ENCODE measurements at regions not wholly inside any gene's neighbourhood (a gene's known extent, or its start where the extent isn't known, plus 50 kb on each side); places are given as distances from the start of the nearest gene placed in this dataset.

DNA sequence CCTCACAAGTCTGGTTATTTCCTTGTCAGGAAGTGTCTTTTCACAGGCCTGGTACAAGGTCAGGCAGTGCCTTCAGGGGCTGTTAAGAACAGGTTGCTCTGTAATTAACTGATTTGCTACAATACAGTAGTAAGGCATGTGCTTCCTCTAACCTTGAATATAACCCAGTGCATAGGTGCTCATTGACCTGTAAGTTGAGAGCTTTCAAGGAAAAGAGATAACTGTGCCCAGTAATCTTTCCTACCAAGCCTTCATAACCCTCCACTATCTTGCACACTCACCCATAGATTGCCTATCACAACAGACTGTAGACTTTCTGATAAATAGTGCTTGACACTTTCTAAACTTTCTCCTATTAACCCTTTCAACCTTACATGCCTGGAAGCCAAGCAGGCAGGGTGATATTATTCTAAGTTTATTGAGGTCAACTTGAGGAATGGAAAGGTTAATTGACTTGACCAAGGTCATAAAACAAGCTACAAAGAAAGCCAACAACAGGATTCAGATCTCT, 148.1 kb downstream of the PPARGC1A start:
- no peak for DNase-seq

- DNase-seq, result no peak
Observed at GRCh38 chr4:23737571-23737970, 152.3 kb downstream of the PPARGC1A start.

DNA sequence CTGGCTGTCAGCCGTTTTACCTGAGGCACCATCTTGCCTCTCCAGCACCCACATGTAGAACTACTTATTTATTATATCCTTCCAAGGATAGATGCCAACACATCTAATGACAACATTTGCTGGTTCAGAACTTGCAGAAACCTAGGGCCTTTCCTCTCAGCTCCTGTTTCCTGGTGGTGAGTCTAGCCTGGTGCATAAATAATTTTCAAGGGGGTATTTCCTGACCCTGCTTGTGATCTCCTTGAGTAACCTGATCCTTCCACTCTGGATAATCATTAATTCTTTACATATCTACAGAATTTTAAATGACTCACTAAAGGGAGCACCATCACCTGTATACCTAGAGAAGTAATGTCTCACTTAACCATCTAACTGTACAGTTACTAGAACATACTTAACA, 153.4 kb downstream of the PPARGC1A start:
- no peak for DNase-seq

DNA sequence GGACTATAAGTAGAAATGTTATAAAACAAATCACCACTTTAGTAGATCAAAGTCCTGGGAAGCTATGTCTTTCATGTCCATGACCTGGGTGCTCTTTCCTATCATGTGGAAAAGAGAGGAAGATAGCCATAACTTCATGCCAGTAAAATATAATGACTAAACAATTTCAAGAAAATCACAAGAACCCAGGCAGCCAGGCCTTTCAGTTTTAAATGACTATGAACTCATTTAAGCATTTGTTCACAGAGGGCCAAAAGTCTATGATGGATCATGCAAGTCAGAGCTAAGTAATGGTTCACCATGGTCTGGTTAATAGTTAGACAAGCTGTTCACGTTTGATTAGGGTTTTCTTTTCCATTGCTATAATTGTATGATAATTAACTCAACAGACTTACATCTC, 155.8 kb downstream of the PPARGC1A start:
- DNase-seq, result no peak

- no peak for DNase-seq
Observed at GRCh38 chr4:23733476-23733875, 156.4 kb downstream of the PPARGC1A start.

DNA sequence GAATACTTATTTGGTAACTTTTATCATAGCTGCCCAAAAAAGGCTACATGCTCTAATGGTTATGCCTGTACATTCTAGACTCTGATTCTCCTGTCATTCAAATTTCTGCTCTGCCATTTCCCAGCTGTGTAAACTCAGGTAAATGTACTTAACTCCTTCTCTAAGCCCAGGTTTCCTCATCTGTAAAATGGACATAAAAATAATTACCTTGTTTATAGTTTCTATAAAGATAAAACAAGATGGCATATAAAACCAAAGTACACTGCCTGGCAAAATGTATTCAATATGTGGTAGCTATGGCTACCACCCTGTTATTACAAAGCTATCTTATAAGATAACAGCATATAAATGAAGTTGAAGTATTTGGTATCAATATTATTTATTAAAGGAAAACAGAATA, 158.8 kb downstream of the PPARGC1A start:
- no peak for DNase-seq

GRCh38 chr4:23728971-23729370, 160.9 kb downstream of the PPARGC1A start:
- DNase-seq, result no peak

DNA sequence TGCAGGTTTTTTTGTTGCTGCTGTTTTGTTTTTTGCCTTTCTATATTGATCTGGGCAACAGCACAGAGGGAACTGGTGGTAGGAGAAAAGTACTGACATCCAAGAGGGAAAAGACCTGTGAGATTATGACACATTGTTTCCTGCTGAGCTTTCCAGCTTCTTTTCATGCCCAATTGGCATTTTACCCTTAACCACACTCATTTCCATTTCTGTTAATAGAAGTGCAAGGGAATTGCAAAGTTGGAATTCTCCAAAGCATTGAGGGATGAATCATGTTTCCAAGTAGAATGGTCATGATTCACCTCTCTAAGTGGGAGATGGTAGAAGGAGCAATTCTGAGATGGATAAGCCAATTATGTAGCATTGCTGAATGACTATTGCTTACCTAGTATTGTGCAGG, 161.5 kb downstream of the PPARGC1A start:
- no peak for DNase-seq

GRCh38 chr4:23720556-23720955, 169.3 kb downstream of the PPARGC1A start:
- DNase-seq, result no peak

GRCh38 chr4:23718435-23718834, 171.4 kb downstream of the PPARGC1A start:
- DNase-seq, result no peak

GRCh38 chr4:23717528-23718248, 172.2 kb downstream of the PPARGC1A start:
- DNase-seq, result no peak

GRCh38 chr4:23710298-23710697, 179.5 kb downstream of the PPARGC1A start:
- no peak for DNase-seq

GRCh38 chr4:23707652-23708026, 182.2 kb downstream of the PPARGC1A start:
- DNase-seq, result no peak

DNA sequence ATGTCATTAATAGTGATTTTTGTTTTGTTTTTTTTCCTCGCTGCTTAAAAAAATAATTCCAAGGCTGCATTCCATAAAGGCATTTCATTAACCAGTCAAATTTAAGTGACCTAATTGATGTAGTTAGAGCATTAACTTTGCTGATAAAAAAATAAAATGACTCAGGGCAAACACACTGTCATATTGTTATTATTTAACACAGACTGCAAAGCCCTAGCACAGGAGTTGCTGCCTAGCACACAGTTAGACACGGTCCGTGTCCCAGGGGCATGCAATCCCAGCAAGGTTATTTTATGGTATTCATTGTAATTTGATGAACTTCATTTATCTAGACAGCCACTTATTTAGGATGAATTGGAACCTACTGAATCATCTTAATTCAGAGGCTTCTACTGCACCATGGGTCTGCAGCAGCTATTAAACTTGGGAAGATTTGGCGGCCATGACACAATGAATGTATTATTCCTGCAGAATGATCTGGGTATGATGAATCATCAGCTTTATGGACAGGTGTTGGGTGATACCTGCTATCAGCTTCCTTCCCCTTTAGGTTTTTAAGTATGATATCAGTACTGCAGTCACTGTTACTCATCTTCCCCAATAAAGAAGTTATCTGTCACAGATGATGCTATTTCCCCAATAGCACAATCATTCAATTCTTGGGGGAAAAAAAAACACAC, 182.7 kb downstream of the PPARGC1A start:
- no peak for DNase-seq

DNA sequence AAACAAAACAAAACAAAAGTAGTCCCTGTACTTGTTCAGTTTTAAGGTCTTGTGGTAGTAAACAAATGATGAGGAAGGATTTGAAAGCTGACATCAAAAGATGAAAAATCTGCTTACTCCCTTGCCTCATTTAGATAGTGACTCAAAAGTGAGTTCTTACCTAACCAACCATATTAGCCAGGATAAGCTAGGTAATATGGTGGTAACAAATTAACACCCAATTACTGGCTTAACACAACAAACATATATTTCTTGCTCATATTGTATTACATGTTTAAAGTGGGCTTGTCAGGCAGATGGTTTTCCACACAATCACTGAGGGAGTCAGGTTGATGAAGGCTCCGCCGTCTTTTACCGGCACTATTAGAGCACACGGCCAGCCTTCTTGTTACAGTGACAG, 189.7 kb downstream of the PPARGC1A start:
- no peak for DNase-seq

DNA sequence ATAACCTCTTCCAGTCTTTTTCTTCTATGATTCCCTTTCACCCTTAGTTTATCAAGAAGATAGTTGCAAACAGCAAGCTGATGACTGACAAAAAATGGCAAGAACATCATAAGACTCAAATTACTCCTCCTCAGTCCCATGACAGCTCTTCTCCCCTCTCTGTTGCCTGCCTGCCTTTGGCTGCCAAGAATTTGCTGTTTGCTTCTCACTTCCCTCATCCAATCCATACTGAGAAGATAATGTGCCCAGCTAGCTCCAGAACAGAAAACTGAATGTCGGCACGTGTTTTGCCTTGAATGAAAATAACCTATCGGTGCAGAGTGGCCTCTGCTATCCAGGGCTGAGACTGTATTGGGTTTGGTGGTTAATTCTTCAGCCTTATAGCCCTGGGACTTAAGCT, 192.1 kb downstream of the PPARGC1A start:
- DNase-seq, result no peak

- DNase-seq, result no peak
Observed at GRCh38 chr4:23697001-23697528, 192.8 kb downstream of the PPARGC1A start.

DNA sequence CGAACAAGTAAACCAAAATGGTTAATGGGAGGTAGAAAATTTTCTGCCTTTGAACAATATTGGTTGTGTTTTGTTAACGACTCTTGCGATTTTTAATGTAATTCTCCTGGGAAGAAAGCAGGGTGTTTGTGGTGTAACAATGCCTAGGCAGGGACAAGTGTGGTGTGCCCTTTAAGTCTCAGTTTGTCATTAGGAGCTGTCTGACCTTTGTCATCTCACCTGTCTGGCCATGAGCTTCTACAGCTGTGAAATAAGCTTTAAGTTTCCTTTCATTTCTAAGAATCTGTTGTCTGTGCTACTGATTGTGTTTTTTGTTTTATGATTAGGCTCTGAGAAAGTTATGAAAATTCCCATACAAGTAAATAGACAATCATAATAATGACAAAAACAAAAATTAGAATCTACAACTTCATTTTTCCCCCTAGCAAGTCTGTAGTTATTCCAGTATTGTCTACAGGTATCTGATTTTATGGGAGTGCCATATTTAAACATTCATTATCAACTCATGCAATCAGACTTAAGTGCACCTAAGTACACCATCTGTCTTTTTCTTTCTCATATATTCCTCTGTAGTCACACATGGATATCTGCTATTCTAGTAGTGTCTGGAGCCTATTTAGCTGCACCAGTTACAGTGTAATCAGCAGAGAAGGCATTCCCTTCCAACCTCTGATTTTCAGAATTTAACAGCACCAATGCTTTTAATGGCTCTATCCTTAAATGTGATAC, 203.5 kb downstream of the PPARGC1A start:
- no peak for DNase-seq

GRCh38 chr4:23685471-23685870, 204.4 kb downstream of the PPARGC1A start:
- no peak for DNase-seq

- DNase-seq, result no peak
Observed at GRCh38 chr4:23680671-23681518, 209.0 kb downstream of the PPARGC1A start.

DNA sequence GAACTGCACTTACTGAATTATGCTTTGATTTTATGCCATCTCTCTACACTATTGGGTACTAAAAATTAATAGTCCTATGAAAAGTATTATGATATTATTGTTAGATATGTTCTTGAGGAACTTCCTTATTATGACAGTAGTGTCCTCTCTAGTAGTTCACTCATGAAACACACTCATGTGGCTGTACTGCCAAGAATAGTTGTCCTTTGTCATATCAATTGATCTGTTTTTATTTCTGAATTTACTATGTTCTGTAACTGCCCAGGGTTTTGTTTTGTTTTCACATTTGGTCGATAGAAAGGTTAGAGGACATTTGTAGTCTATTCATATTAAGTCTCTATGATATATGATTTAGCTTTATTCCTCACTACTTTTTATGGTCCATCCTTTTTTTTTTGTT, 215.2 kb downstream of the PPARGC1A start:
- no peak for DNase-seq

- DNase-seq, result no peak
Observed at GRCh38 chr4:23667659-23668058, 222.2 kb downstream of the PPARGC1A start.

GRCh38 chr4:23660865-23661264, 229.0 kb downstream of the PPARGC1A start:
- no peak for DNase-seq

Measured in right hindlimb (tissue), 1 donor.